AG04450 (cell line): ENCODE measurements at regions not wholly inside any gene's neighbourhood (a gene's known extent, or its start where the extent isn't known, plus 50 kb on each side); places are given as distances from the start of the nearest gene placed in this dataset.

ENCODE experiments used
- CTCF ChIA-PET: fragments of 300-600, 350-600 bp; formaldehyde crosslinking; extraction: SDS; loops from one replicate; lab custom pipeline; 2022; ENCODE audit warnings: antibody characterized with exemption, inconsistent platforms; lab: Charles Lee
- POLR2A ChIA-PET: fragments of 350-600 bp; formaldehyde crosslinking; extraction: SDS; loops from one replicate; lab custom pipeline; 2021; ENCODE audit warnings: antibody characterized with exemption, inconsistent platforms; lab: Yijun Ruan, JAX
- DNase-seq: peaks from one replicate; pipeline ENCODE4 v3.0.0-alpha.2; 2011; ENCODE audit warnings: low read depth, low spot score
- H3K27ac ChIP-seq: one replicate; pipeline ENCODE4 v1.5.1; 2012; ENCODE audit warnings: low read depth, low read length, control low read depth
- H3K27me3 ChIP-seq: one replicate; pipeline ENCODE4 v1.6.0; 2012; ENCODE audit warnings: low read length; ENCODE audit not compliant: control insufficient read depth, insufficient read depth
- H3K4me3 ChIP-seq: 2 replicates; pipeline ENCODE4 v1.5.1; 2011; ENCODE audit warnings: mild to moderate bottlenecking, low read depth, low read length, control low read depth
- H3K9me3 ChIP-seq: 2 replicates; pipeline ENCODE4 v1.5.1; 2012; ENCODE audit warnings: low read length; ENCODE audit not compliant: control insufficient read depth, insufficient read depth
- TF ChIP-seq, protein P1 (sequence below): IDR thresholded peaks from 2 replicates; pipeline ENCODE4 v1.5.1; 2011; ENCODE audit warnings: low read depth, low read length, control low read depth, inconsistent platforms

DNA sequence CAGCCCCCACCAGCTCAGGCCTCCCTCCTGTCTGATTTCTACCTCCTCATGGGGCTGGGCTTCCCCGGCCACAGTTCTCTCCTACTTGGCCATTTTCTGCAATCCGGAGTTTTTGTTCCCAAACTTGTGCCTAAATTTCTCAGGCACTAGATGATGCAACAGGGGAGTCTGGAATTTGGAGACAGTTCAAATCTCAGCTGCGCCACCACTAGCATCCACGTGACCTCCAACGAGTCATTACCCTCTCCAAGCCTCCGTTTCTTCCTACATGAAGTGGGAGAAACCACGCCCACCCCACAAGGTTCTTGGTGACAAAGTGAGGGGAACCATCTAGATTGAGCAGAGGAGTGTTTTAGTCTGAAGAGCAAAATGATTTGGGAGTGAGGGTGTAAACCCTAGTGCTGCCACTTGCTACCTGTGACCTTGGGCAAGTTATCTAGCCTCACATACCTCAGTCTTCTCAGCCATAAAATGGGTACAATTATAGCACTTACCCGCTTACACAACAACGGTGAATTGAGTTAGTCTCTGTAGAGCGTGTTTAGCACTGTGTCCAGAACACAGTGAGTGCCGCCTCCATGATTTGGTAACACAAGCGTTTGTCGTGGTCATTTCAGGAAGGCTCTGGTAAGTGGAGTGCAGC, 61.4 kb upstream of the ASAP2 start:
- POLR2A ChIA-PET = no interaction called here
- no peaks in the 10 kb centered on the region; the same call in 1 of the 2 replicates for H3K9me3 ChIP-seq
- CTCF ChIA-PET = interaction anchor here (4.7 kb wide), 1 partner anchor 226 kb away, joined by 64 read pairs; no protein-coding TSS in a partner anchor
- H3K4me3 ChIP-seq = no peak overlapping the region
- TF ChIP-seq, protein P1, sequence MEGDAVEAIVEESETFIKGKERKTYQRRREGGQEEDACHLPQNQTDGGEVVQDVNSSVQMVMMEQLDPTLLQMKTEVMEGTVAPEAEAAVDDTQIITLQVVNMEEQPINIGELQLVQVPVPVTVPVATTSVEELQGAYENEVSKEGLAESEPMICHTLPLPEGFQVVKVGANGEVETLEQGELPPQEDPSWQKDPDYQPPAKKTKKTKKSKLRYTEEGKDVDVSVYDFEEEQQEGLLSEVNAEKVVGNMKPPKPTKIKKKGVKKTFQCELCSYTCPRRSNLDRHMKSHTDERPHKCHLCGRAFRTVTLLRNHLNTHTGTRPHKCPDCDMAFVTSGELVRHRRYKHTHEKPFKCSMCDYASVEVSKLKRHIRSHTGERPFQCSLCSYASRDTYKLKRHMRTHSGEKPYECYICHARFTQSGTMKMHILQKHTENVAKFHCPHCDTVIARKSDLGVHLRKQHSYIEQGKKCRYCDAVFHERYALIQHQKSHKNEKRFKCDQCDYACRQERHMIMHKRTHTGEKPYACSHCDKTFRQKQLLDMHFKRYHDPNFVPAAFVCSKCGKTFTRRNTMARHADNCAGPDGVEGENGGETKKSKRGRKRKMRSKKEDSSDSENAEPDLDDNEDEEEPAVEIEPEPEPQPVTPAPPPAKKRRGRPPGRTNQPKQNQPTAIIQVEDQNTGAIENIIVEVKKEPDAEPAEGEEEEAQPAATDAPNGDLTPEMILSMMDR = no peak
- peak; percentile 15 for DNase-seq
- H3K27me3 ChIP-seq = no peaks in the 10 kb centered on the region
- H3K27ac ChIP-seq = no peak overlapping the region

DNA sequence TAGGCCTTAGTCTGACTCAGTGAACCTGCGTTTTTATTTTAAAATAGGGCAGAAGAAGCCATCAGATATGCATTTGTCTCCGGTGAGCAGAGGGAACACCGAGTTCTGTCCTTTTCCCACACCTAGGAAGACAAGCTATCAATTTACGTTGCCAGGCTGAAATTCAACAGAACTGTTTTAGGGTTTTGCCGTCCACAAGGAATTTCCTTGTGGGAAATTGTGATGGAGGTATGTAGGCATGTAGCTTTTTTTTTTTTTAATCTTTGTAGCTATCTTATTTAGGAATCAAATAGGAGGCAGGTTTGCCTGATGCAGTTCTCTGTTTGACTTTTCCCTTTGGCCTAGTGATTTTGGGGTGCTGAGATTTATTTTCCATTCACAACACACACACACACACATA, 62.0 kb upstream of the ASAP2 start:
- POLR2A ChIA-PET = no interaction called here
- no peak overlapping the region for H3K27ac ChIP-seq

DNA sequence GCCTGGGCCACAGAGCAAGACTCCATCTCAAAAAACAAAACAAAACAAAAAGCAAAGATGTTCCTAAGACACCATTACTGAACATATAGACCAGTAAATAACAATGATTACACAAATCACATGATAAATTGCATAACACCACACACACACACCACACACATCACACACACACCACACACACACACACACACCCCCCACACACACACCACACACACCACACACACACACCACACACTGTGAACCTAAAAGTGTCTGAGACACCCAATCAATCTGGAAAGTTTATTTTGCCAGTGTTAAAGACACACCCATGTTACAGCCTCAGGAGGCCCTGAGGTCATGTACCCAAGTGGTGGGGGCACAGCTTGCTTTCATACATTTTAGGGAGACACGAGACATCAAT, 62.6 kb upstream of the ASAP2 start:
- Histone ChIP-seq H3K27ac (no peak overlapping the region), H3K4me3 (no peak overlapping the region), H3K27me3 (no peaks in the 10 kb centered on the region), H3K9me3 (no peaks in the 10 kb centered on the region; the same call in 1 of the 2 replicates)
- TF ChIP-seq, protein P1 = no peak
- no peak for DNase-seq
- ChIA-PET POLR2A (interaction anchor here (0.7 kb wide), 1 partner anchor 31 kb away, joined by 3 read pairs; no protein-coding TSS in a partner anchor), CTCF (interaction anchor here (2.1 to 4.7 kb wide), 2 partner anchors 61 to 227 kb away, joined by 14 to 64 read pairs; partner anchors contain the start of gene ASAP2)

More for the DNA sequence above, 62.0 kb upstream of the ASAP2 start:
- Histone ChIP-seq H3K27me3 (no peaks in the 10 kb centered on the region), H3K9me3 (no peaks in the 10 kb centered on the region; the same call in 1 of the 2 replicates), H3K4me3 (no peak overlapping the region)
- TF ChIP-seq, protein P1 = no peak
- CTCF ChIA-PET = interaction anchor here (2.1 to 4.7 kb wide), 2 partner anchors 61 to 227 kb away, joined by 14 to 64 read pairs; partner anchors contain the start of gene ASAP2
- no peak for DNase-seq

DNA sequence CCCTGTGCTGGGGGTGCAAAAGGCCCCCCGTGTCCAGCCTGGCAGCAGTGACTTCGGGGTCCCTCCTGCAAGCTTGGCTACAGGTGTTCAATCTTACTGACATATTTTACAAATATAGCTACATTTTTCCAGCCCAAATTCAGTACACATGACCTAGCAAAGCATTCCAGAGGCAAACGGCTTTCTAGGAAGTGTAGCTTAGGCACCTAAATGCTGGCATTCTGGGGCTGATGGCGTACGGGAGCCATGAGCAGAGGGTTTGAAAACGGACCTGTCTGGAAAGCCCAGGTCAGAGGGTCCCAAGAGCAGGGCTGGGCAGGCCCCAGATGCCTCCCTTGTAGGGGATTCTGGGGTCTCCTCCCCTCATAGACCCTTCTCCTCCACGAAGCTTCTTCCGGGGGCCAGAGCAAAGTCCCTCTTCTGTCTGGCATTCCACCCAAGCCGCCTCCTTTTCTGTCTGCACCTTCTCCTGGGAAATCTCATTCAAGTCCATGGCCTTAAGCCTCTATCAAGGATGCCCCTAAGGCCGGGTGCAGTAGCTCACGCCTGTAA, 63.3 kb upstream of the ASAP2 start:
- ChIA-PET POLR2A (interaction anchor here (0.7 to 1.3 kb wide), 4 partner anchors 32 to 264 kb away, joined by 3 to 5 read pairs (median 4); no protein-coding TSS in a partner anchor), CTCF (interaction anchor here (0.6 to 4.7 kb wide), 23 partner anchors 8 to 657 kb away, joined by 3 to 64 read pairs (median 4); partner anchors contain the start of genes ASAP2, CPSF3 and ITGB1BP1)
- TF ChIP-seq, protein P1 = no peak
- Histone ChIP-seq H3K9me3 (no peaks in the 10 kb centered on the region; the same call in 1 of the 2 replicates), H3K27ac (peak overlapping the region; percentile 81), H3K4me3 (peak overlapping the region; percentile 37; the same call in 1 of the 2 replicates), H3K27me3 (no peaks in the 10 kb centered on the region)
- DNase-seq = no peak
